ENCODE measurements at regions not wholly inside any gene's neighbourhood (a gene's known extent, or its start where the extent isn't known, plus 50 kb on each side); places are given as distances from the start of the nearest gene placed in this dataset.

DNA sequence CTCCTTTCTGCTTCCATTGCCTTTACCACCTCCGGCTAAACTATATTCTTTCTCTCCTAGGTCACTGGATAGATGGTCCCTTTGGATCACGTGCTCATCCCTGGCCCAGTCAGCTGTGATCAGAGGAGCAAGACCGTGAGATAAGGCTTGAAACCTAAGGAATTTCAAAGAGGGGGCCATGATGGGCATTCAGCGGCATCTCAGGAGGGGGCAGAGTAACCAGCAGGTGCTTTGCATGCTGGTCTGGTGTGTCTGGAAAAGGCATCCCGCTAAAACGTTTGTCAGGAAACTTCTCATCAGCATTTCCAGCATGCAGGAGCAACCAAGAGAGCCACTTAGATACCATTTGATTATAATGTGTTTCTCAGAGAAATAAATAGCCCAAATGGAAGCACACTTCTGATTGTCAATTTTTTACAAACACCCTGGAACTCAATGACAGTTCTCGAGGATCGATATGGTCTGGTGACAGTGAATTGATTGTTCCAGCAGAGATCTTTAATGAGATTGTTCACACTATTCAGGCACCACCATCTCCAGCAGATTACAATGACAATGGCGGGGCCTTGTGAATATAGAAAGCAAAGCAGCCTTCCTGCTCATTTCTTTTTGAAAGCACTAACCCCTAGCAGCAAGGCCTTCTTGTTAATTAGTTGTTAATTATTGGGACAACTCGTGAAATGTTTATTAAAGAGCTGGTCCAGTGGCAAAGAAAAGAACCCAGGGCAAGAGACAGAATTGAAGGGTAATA is 327.1 kb downstream of the PTTG2 start:
- Histone ChIP-seq H3K27ac (ENCODE audit: low read depth, low read length) (peak overlapping the region; percentile 59), H3K36me3 (ENCODE audit: control insufficient read depth, insufficient read depth, low read length) (no peaks in the 10 kb centered on the region), H3K9ac (ENCODE audit: extremely low read depth, low read length, poor library complexity, severe bottlenecking) (no peak overlapping the region), H3K27me3 (ENCODE audit: control insufficient read depth, insufficient read depth, low read length, poor library complexity, severe bottlenecking) (no peaks in the 10 kb centered on the region), H3K4me1 (ENCODE audit: control insufficient read depth, insufficient read depth, low read length) (peaks cover 7% of the 10 kb centered on the region), H3K9me3 (ENCODE audit: control insufficient read depth, low read length) (no peaks in the 10 kb centered on the region), H3K4me3 (ENCODE audit: low read length) (no peak overlapping the region)
- H3K4me1 Mint-ChIP-seq, result peaks cover 33% of the 10 kb centered on the region
- WGBS, 2 experiments (ENCODE audit: insufficient coverage in 1 of 2, insufficient read length in 1 of 2), result 34 to 41% methylated on average over 3 to 10 of the region's 10 CpGs
- H3K27me3 Mint-ChIP-seq (ENCODE audit: insufficient read depth), result no peaks in the 10 kb centered on the region
- TF ChIP-seq, protein P1, sequence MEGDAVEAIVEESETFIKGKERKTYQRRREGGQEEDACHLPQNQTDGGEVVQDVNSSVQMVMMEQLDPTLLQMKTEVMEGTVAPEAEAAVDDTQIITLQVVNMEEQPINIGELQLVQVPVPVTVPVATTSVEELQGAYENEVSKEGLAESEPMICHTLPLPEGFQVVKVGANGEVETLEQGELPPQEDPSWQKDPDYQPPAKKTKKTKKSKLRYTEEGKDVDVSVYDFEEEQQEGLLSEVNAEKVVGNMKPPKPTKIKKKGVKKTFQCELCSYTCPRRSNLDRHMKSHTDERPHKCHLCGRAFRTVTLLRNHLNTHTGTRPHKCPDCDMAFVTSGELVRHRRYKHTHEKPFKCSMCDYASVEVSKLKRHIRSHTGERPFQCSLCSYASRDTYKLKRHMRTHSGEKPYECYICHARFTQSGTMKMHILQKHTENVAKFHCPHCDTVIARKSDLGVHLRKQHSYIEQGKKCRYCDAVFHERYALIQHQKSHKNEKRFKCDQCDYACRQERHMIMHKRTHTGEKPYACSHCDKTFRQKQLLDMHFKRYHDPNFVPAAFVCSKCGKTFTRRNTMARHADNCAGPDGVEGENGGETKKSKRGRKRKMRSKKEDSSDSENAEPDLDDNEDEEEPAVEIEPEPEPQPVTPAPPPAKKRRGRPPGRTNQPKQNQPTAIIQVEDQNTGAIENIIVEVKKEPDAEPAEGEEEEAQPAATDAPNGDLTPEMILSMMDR (conservative IDR thresholded peaks at IDR 0.05), result no peak
- no peaks in the 10 kb centered on the region for H3K9me3 Mint-ChIP-seq
- H3K27ac Mint-ChIP-seq, result no peak overlapping the region
- no peaks in the 10 kb centered on the region for H3K36me3 Mint-ChIP-seq (ENCODE audit: low read depth)
- peak; percentile 82 for DNase-seq
- H3K4me3 Mint-ChIP-seq, result no peak overlapping the region

- H3K36me3 Mint-ChIP-seq (ENCODE audit: low read depth), result peaks cover 1% of the 10 kb centered on the region
- no peak overlapping the region for H3K27ac ChIP-seq (ENCODE audit: low read depth, low read length)
- H3K27me3 ChIP-seq (ENCODE audit: control insufficient read depth, insufficient read depth, low read length, poor library complexity, severe bottlenecking), result no peaks in the 10 kb centered on the region
- H3K9me3 Mint-ChIP-seq, result peaks cover 22% of the 10 kb centered on the region
- no peaks in the 10 kb centered on the region for H3K27me3 Mint-ChIP-seq (ENCODE audit: insufficient read depth)
- H3K36me3 ChIP-seq (ENCODE audit: control insufficient read depth, insufficient read depth, low read length), result no peaks in the 10 kb centered on the region
- WGBS, 2 experiments (ENCODE audit: insufficient coverage in 1 of 2, insufficient read length in 1 of 2), result 97 to 100% methylated on average over 1 of the region's 1 CpG
- peaks cover 25% of the 10 kb centered on the region for H3K4me1 Mint-ChIP-seq
- no peak overlapping the region for H3K9ac ChIP-seq (ENCODE audit: extremely low read depth, low read length, poor library complexity, severe bottlenecking)
- no peak for DNase-seq
- no peak overlapping the region for H3K4me3 Mint-ChIP-seq
- H3K9me3 ChIP-seq (ENCODE audit: control insufficient read depth, low read length), result peaks cover 18% of the 10 kb centered on the region
- TF ChIP-seq, protein P1 (conservative IDR thresholded peaks at IDR 0.05), result no peak
- H3K4me1 ChIP-seq (ENCODE audit: control insufficient read depth, insufficient read depth, low read length), result peaks cover 4% of the 10 kb centered on the region
- no peak overlapping the region for H3K4me3 ChIP-seq (ENCODE audit: low read length)
- no peak overlapping the region for H3K27ac Mint-ChIP-seq
Observed at GRCh38 chr4:38289553-38289952, 329.4 kb downstream of the PTTG2 start.

GRCh38 chr4:38290366-38290765 is 330.2 kb downstream of the PTTG2 start:
- no peak overlapping the region for H3K4me3 Mint-ChIP-seq
- no peak overlapping the region for H3K4me3 ChIP-seq (ENCODE audit: low read length)
- TF ChIP-seq, protein P1 (conservative IDR thresholded peaks at IDR 0.05), result no peak
- H3K36me3 Mint-ChIP-seq (ENCODE audit: low read depth), result peaks cover 1% of the 10 kb centered on the region
- no peaks in the 10 kb centered on the region for H3K27me3 ChIP-seq (ENCODE audit: control insufficient read depth, insufficient read depth, low read length, poor library complexity, severe bottlenecking)
- H3K4me1 Mint-ChIP-seq, result peaks cover 22% of the 10 kb centered on the region
- H3K27ac Mint-ChIP-seq, result no peak overlapping the region
- DNase-seq, result no peak
- H3K9me3 Mint-ChIP-seq, result peaks cover 27% of the 10 kb centered on the region
- H3K9ac ChIP-seq (ENCODE audit: extremely low read depth, low read length, poor library complexity, severe bottlenecking), result no peak overlapping the region
- H3K27me3 Mint-ChIP-seq (ENCODE audit: insufficient read depth), result no peaks in the 10 kb centered on the region
- 98% methylated on average over 2 of the region's 3 CpGs; no CpG with 5 or more reads in 1 of the 2 experiments for WGBS, 2 experiments (ENCODE audit: insufficient coverage in 1 of 2, insufficient read length in 1 of 2)
- H3K36me3 ChIP-seq (ENCODE audit: control insufficient read depth, insufficient read depth, low read length), result no peaks in the 10 kb centered on the region
- H3K27ac ChIP-seq (ENCODE audit: low read depth, low read length), result no peak overlapping the region
- peaks cover 18% of the 10 kb centered on the region for H3K9me3 ChIP-seq (ENCODE audit: control insufficient read depth, low read length)
- H3K4me1 ChIP-seq (ENCODE audit: control insufficient read depth, insufficient read depth, low read length), result peaks cover 4% of the 10 kb centered on the region

Data from endodermal cell (in vitro differentiated cells).